GM12873 (cell line): ENCODE measurements at regions not wholly inside any gene's neighbourhood (a gene's known extent, or its start where the extent isn't known, plus 50 kb on each side); places are given as distances from the start of the nearest gene placed in this dataset.

Experiments used
- CTCF ChIP-seq: IDR thresholded peaks from 2 replicates; pipeline ENCODE4 v1.5.1; 2012; ENCODE audit warnings: low read depth, mild to moderate bottlenecking, moderate library complexity, low read length, control low read depth; ENCODE audit not compliant: insufficient read depth; ENCODE audit errors: missing control alignments

- no peak for TF ChIP-seq CTCF
Observed at GRCh38 chr9:1328341-1328740, 278.2 kb downstream of the DMRT2 start.

GRCh38 chr9:1331546-1332038 is 281.4 kb downstream of the DMRT2 start:
- TF ChIP-seq CTCF: no peak

GRCh38 chr9:1332156-1332555 is 282.0 kb downstream of the DMRT2 start:
- TF ChIP-seq CTCF: no peak

GRCh38 chr9:1335174-1335573 is 285.0 kb downstream of the DMRT2 start:
- no peak for TF ChIP-seq CTCF

GRCh38 chr9:1337169-1337568 is 287.0 kb downstream of the DMRT2 start:
- no peak for TF ChIP-seq CTCF

- no peak for TF ChIP-seq CTCF
Observed at GRCh38 chr9:1340390-1340789, 290.2 kb downstream of the DMRT2 start.

- no peak for TF ChIP-seq CTCF
Observed at GRCh38 chr9:1353291-1353690, 303.1 kb downstream of the DMRT2 start.
